HL-60 (cell line): ENCODE measurements at regions not wholly inside any gene's neighbourhood (a gene's known extent, or its start where the extent isn't known, plus 50 kb on each side); places are given as distances from the start of the nearest gene placed in this dataset.
"Not testable (repeated sequence)": the region's sequence is repeated elsewhere in the genome, so short reads cannot be mapped to it uniquely, and the experiment has no call there.

Source experiments
- DNase-seq, 2 experiments: peaks; one replicate each; pipeline ENCODE4 v3.0.0-alpha.2; 2010 to 2020; ENCODE audit warnings: low read depth in 1 of 2, low spot score in 1 of 2
- H3K27ac ChIP-seq: fragments of 250-450 bp; sonication (Bioruptor Pico); replicated peaks from 2 replicates; pipeline ENCODE4 v1.5.1; 2020; ENCODE audit warnings: mild to moderate bottlenecking, moderate library complexity
- H3K27me3 ChIP-seq: fragments of 250-450 bp; sonication (Bioruptor Pico); 2 replicates; pipeline ENCODE4 v1.5.1; 2021; ENCODE audit warnings: mild to moderate bottlenecking, moderate library complexity; ENCODE audit not compliant: insufficient read depth, poor library complexity, severe bottlenecking
- H3K4me3 ChIP-seq: replicated peaks from 2 replicates; pipeline ENCODE4 v1.5.1; 2011; ENCODE audit warnings: mild to moderate bottlenecking, control low read depth, low read length; ENCODE audit not compliant: insufficient read depth
- GABPA ChIP-seq: IDR thresholded peaks from 2 replicates; pipeline ENCODE4 v1.6.1; 2012; ENCODE audit warnings: low read depth
- POLR2AphosphoS5 ChIP-seq: IDR thresholded peaks from 2 replicates; pipeline ENCODE4 v1.6.1; 2012; ENCODE audit warnings: low read depth
- SPI1 ChIP-seq: IDR thresholded peaks from 2 replicates; pipeline ENCODE4 v1.6.1; 2012; ENCODE audit warnings: low read depth, mild to moderate bottlenecking, borderline replicate concordance
- TF ChIP-seq, protein P1 (sequence below): IDR thresholded peaks from one replicate; pipeline ENCODE4 v1.5.1; 2011; ENCODE audit warnings: low read length, control low read depth, inconsistent platforms; ENCODE audit not compliant: insufficient read depth
- TF ChIP-seq, protein P2 (sequence below): IDR thresholded peaks from 2 replicates; pipeline ENCODE4 v1.6.1; 2012; ENCODE audit warnings: low read depth; ENCODE audit not compliant: insufficient replicate concordance

DNA sequence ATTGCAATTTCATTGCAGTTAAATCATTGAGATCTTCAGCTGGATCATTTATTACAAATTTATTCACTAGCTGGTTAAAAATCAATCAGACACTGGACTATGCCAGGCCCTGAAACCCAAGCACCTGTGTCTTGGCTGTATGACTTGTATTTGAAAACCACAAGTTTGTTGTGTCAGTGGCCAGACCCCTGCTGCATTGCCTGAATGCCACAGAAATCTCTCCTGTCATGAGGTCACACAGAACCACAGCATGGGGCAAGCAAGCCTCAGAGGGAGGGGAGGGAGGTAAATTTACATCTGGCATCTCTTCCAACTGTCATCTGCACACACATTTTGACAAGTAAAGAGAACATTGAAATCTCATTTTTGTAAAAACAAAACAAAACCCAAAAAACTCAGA is 90.0 kb downstream of the ARRDC3 start:
- no peaks in the 10 kb centered on the region for H3K27me3 ChIP-seq
- DNase-seq: peak in 1 of 2 experiments; percentile 42
- H3K27ac ChIP-seq: no peak overlapping the region
- TF ChIP-seq, protein P1, sequence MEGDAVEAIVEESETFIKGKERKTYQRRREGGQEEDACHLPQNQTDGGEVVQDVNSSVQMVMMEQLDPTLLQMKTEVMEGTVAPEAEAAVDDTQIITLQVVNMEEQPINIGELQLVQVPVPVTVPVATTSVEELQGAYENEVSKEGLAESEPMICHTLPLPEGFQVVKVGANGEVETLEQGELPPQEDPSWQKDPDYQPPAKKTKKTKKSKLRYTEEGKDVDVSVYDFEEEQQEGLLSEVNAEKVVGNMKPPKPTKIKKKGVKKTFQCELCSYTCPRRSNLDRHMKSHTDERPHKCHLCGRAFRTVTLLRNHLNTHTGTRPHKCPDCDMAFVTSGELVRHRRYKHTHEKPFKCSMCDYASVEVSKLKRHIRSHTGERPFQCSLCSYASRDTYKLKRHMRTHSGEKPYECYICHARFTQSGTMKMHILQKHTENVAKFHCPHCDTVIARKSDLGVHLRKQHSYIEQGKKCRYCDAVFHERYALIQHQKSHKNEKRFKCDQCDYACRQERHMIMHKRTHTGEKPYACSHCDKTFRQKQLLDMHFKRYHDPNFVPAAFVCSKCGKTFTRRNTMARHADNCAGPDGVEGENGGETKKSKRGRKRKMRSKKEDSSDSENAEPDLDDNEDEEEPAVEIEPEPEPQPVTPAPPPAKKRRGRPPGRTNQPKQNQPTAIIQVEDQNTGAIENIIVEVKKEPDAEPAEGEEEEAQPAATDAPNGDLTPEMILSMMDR: no peak
- TF ChIP-seq, protein P2, sequence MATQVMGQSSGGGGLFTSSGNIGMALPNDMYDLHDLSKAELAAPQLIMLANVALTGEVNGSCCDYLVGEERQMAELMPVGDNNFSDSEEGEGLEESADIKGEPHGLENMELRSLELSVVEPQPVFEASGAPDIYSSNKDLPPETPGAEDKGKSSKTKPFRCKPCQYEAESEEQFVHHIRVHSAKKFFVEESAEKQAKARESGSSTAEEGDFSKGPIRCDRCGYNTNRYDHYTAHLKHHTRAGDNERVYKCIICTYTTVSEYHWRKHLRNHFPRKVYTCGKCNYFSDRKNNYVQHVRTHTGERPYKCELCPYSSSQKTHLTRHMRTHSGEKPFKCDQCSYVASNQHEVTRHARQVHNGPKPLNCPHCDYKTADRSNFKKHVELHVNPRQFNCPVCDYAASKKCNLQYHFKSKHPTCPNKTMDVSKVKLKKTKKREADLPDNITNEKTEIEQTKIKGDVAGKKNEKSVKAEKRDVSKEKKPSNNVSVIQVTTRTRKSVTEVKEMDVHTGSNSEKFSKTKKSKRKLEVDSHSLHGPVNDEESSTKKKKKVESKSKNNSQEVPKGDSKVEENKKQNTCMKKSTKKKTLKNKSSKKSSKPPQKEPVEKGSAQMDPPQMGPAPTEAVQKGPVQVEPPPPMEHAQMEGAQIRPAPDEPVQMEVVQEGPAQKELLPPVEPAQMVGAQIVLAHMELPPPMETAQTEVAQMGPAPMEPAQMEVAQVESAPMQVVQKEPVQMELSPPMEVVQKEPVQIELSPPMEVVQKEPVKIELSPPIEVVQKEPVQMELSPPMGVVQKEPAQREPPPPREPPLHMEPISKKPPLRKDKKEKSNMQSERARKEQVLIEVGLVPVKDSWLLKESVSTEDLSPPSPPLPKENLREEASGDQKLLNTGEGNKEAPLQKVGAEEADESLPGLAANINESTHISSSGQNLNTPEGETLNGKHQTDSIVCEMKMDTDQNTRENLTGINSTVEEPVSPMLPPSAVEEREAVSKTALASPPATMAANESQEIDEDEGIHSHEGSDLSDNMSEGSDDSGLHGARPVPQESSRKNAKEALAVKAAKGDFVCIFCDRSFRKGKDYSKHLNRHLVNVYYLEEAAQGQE: no peak
- 0 out of 2 replicates have a peak, but pooled peaks have one; percentile 17 for TF ChIP-seq POLR2AphosphoS5
- no peak overlapping the region for H3K4me3 ChIP-seq

DNA sequence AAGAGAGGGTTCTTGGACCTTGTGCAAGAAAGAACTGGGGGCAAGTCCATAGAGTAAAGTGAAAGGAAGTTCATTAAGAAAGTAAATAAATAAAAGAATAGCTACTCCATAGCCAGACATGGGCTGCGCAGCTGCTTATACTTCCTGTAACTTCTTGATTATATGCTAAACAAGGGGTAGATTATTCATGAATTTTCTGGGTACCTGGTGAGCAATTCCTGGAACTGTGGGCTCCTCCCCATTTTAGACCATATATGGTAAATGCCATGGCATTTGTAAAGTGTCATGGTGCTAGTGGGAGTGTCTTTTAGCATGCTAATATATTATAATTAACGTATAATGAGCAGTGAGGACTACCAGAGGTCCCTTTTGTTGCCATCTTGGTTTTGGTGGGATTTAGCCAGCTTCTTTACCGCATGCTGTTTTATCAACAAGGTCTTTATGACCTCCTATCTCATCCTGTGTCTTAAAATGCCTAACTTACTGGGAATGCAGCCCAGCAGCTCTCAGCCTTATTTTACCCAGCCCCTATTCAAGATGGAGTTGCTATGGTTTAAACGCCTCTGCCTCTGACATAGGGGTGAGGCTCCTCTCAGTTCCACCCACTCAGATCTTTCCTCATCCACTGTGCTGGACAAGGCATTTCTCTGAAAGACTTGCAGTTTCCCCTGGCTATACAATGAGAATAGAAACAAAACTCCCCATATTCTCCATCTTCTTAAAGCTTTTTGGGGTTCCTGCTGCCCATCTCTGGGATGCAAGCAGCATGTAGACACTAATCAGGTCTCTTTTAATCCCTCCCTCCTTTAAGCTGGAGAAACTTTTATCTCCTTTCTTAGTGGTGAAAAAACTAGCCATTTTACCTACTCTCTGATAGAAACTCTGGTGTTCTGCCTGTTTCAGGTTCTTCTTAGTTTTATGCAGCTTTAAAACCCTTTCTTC is 91.2 kb downstream of the ARRDC3 start:
- TF ChIP-seq SPI1 (no peak), GABPA (no peak), POLR2AphosphoS5 (no peak)
- TF ChIP-seq, protein P1: no peak
- TF ChIP-seq, protein P2: no peak
- Histone ChIP-seq H3K27ac (no peak overlapping the region), H3K27me3 (no peaks in the 10 kb centered on the region), H3K4me3 (no peak overlapping the region)
- no peak for DNase-seq

DNA sequence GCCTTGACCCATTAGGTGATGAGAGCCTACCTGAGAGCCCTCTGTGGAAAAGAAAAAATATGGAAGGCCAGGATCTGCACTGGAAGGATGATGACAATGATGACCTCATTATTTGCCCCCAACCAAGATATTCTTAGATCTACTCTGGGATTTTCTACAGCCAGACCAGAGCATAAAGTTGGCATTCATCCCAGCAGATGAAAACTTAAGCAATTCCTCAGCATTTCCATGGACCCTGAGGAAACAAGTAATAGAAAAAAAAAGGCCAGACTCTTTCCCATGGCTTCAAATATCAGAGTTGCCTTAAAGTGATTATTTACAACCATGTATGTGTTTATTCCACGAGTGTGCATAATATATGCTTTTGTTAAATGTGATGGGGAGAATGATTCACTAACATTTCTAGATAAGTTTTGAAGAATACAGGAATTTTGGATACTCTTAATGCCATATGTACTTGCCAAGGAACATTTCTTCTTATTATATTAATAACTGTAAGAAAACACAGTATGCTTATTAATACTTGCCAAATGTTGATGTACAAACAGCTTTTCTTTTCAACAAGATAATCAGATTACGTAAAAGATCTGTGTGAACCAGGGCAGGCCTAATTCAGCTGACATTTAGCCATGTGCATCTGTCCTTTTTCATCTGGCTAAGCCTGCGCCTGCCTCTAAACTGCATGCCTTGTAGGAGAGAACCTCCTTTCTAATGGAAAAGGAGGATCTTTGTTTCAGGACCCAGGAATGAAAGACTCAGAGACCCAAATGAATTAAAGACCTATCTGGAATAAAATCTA is 94.8 kb downstream of the ARRDC3 start:
- no peak for DNase-seq
- no peak overlapping the region for H3K4me3 ChIP-seq
- no peak overlapping the region for H3K27ac ChIP-seq
- H3K27me3 ChIP-seq: no peaks in the 10 kb centered on the region
- TF ChIP-seq, protein P2: no peak
- no peak for TF ChIP-seq POLR2AphosphoS5
- TF ChIP-seq, protein P1: no peak
- no peak for TF ChIP-seq SPI1
- no peak for TF ChIP-seq GABPA

DNA sequence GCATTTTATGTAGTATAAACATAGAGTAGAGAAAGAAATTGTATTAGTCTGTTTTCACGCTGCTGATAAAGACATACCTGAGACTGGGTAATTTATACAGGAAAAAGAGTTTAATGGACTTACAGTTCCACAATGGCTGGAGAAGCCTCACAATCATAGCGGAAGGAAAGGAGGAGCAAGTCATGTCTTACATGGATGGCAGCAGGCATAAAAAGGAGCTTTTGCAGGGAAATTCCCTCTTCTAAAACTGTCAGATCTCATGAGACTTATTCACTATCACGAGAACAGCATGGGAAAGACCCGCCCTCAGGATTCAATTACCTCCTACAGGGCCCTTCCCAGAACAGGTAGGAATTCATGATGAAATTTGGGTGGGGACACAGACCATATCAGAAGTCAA is 98.1 kb downstream of the ARRDC3 start:
- not testable (repeated sequence) for H3K4me3 ChIP-seq, H3K27me3 ChIP-seq, DNase-seq, H3K27ac ChIP-seq
